ENCODE measurements at regions not wholly inside any gene's neighbourhood (a gene's known extent, or its start where the extent isn't known, plus 50 kb on each side); places are given as distances from the start of the nearest gene placed in this dataset.
A peak's percentile ranks its signal among the peaks of the same experiment; 100 is the strongest.

- H3K27ac ChIP-seq, result peak overlapping the region; percentile 97
- TF ChIP-seq ZFX (IDR thresholded peaks at IDR 0.05) (no peak), CTCF (conservative IDR thresholded peaks at IDR 0.05) (no peak)
Observed at GRCh38 chr12:131456301-131457027, 254.4 kb upstream of the SFSWAP start.

- no peak for TF ChIP-seq ZFX (IDR thresholded peaks at IDR 0.05)
- no peak for TF ChIP-seq CTCF (conservative IDR thresholded peaks at IDR 0.05)
- H3K27ac ChIP-seq, result peak overlapping the region; percentile 97
Observed at GRCh38 chr12:131457028-131457310, 253.9 kb upstream of the SFSWAP start.

- TF ChIP-seq ZFX (IDR thresholded peaks at IDR 0.05), result no peak
- no peak for TF ChIP-seq CTCF (conservative IDR thresholded peaks at IDR 0.05)
- peak overlapping the region; percentile 97 for H3K27ac ChIP-seq
Observed at GRCh38 chr12:131457331-131458047, 253.4 kb upstream of the SFSWAP start.

GRCh38 chr12:131458048-131458374 is 252.9 kb upstream of the SFSWAP start:
- TF ChIP-seq CTCF (conservative IDR thresholded peaks at IDR 0.05), result no peak
- no peak for TF ChIP-seq ZFX (IDR thresholded peaks at IDR 0.05)
- peak overlapping the region; percentile 97 for H3K27ac ChIP-seq

GRCh38 chr12:131458931-131459772 is 251.7 kb upstream of the SFSWAP start:
- peak overlapping the region; percentile 97 for H3K27ac ChIP-seq
- TF ChIP-seq ZFX (IDR thresholded peaks at IDR 0.05) (no peak), CTCF (conservative IDR thresholded peaks at IDR 0.05) (no peak)

- TF ChIP-seq ZFX (IDR thresholded peaks at IDR 0.05) (no peak), CTCF (conservative IDR thresholded peaks at IDR 0.05) (no peak)
- peak overlapping the region; percentile 97 for H3K27ac ChIP-seq
Observed at GRCh38 chr12:131459773-131460365, 251.0 kb upstream of the SFSWAP start.
